ENCODE measurements at regions not wholly inside any gene's neighbourhood (a gene's known extent, or its start where the extent isn't known, plus 50 kb on each side); places are given as distances from the start of the nearest gene placed in this dataset.

- peaks cover 4% of the 10 kb centered on the region for H3K9me3 Mint-ChIP-seq (ENCODE audit: low read depth, unreplicated experiment)
- no peaks in the 10 kb centered on the region for H3K4me1 Mint-ChIP-seq (ENCODE audit: low read depth, unreplicated experiment)
- BruUV-seq (replicated peaks), result no TSS peak
- CTCF ChIA-PET, result no interaction called here
- no peak for DNase-seq
- no peak overlapping the region for H3K4me3 Mint-ChIP-seq (ENCODE audit: low read depth, unreplicated experiment)
- no peak for TF ChIP-seq CTCF (IDR thresholded peaks at IDR 0.05; ENCODE audit: unreplicated experiment)
- no peak overlapping the region for H3K27ac Mint-ChIP-seq (ENCODE audit: unreplicated experiment)
- intact Hi-C loops (cut with micrococcal nuclease; ENCODE audit: unreplicated experiment), result no loop called here
- peaks cover 23% of the 10 kb centered on the region for H3K27me3 Mint-ChIP-seq (ENCODE audit: unreplicated experiment)
- no peaks in the 10 kb centered on the region for H3K36me3 Mint-ChIP-seq (ENCODE audit: insufficient read depth, unreplicated experiment)
Observed at GRCh38 chr1:5644281-5645134, 347.7 kb downstream of the NPHP4 start.

- no peak for DNase-seq
- Mint-ChIP-seq H3K36me3 (ENCODE audit: insufficient read depth, unreplicated experiment) (no peaks in the 10 kb centered on the region), H3K27ac (ENCODE audit: unreplicated experiment) (no peak overlapping the region), H3K9me3 (ENCODE audit: low read depth, unreplicated experiment) (peaks cover 4% of the 10 kb centered on the region), H3K4me3 (ENCODE audit: low read depth, unreplicated experiment) (no peak overlapping the region), H3K4me1 (ENCODE audit: low read depth, unreplicated experiment) (no peaks in the 10 kb centered on the region), H3K27me3 (ENCODE audit: unreplicated experiment) (peaks cover 33% of the 10 kb centered on the region)
- no TSS peak for BruUV-seq (replicated peaks)
- CTCF ChIA-PET, result no interaction called here
- intact Hi-C loops (cut with micrococcal nuclease; ENCODE audit: unreplicated experiment), result no loop called here
- no peak for TF ChIP-seq CTCF (IDR thresholded peaks at IDR 0.05; ENCODE audit: unreplicated experiment)
Observed at GRCh38 chr1:5643360-5644107, 348.7 kb downstream of the NPHP4 start.

- CTCF ChIA-PET, result no interaction called here
- no peak overlapping the region for H3K4me3 Mint-ChIP-seq (ENCODE audit: low read depth, unreplicated experiment)
- intact Hi-C loops (cut with micrococcal nuclease; ENCODE audit: unreplicated experiment), result no loop called here
- peaks cover 43% of the 10 kb centered on the region for H3K27me3 Mint-ChIP-seq (ENCODE audit: unreplicated experiment)
- TF ChIP-seq CTCF (IDR thresholded peaks at IDR 0.05; ENCODE audit: unreplicated experiment), result no peak
- no TSS peak for BruUV-seq (replicated peaks)
- H3K27ac Mint-ChIP-seq (ENCODE audit: unreplicated experiment), result no peak overlapping the region
- no peaks in the 10 kb centered on the region for H3K36me3 Mint-ChIP-seq (ENCODE audit: insufficient read depth, unreplicated experiment)
- H3K9me3 Mint-ChIP-seq (ENCODE audit: low read depth, unreplicated experiment), result peaks cover 5% of the 10 kb centered on the region
- no peaks in the 10 kb centered on the region for H3K4me1 Mint-ChIP-seq (ENCODE audit: low read depth, unreplicated experiment)
- no peak for DNase-seq
Observed at GRCh38 chr1:5640845-5641244, 351.4 kb downstream of the NPHP4 start.

GRCh38 chr1:5639106-5639722, 353.0 kb downstream of the NPHP4 start:
- peaks cover 45% of the 10 kb centered on the region for H3K27me3 Mint-ChIP-seq (ENCODE audit: unreplicated experiment)
- no peak for DNase-seq
- H3K4me3 Mint-ChIP-seq (ENCODE audit: low read depth, unreplicated experiment), result no peak overlapping the region
- peaks cover 4% of the 10 kb centered on the region for H3K9me3 Mint-ChIP-seq (ENCODE audit: low read depth, unreplicated experiment)
- no peak for TF ChIP-seq CTCF (IDR thresholded peaks at IDR 0.05; ENCODE audit: unreplicated experiment)
- no TSS peak for BruUV-seq (replicated peaks)
- CTCF ChIA-PET, result no interaction called here
- H3K36me3 Mint-ChIP-seq (ENCODE audit: insufficient read depth, unreplicated experiment), result no peaks in the 10 kb centered on the region
- no peak overlapping the region for H3K27ac Mint-ChIP-seq (ENCODE audit: unreplicated experiment)
- H3K4me1 Mint-ChIP-seq (ENCODE audit: low read depth, unreplicated experiment), result no peaks in the 10 kb centered on the region
- intact Hi-C loops (cut with micrococcal nuclease; ENCODE audit: unreplicated experiment), result no loop called here
